ENCODE measurements at regions not wholly inside any gene's neighbourhood (a gene's known extent, or its start where the extent isn't known, plus 50 kb on each side); places are given as distances from the start of the nearest gene placed in this dataset.

DNA sequence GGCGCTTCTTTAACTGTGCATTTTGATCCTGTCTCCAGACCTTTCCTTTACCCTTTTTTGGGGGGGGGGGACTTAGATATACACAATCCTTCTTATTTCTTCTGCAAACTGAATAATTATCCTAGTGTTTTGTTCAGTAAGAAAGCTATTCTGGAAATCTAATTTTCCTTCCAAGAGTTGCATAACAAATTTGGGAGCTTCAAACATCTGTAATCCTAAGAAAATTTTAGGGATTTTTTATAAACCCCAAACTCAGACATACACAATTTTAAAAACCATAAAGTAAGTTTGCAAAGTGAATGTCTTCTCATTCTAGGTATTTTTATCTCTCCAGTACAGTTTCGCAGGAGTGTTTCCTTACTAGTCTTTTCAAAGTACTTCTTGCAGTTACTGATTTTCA, 182.7 kb upstream of the E2F7 start:
- Histone ChIP-seq H3K4me3 (ENCODE audit: low read depth, low read length) (no peak overlapping the region), H3K36me3 (ENCODE audit: control insufficient read depth in 2 of 2, insufficient read depth in 1 of 2, low read length in 2 of 2) (no peaks in the 10 kb centered on the region), H3K4me1 (ENCODE audit: control insufficient read depth, insufficient read depth, low read length) (no peaks in the 10 kb centered on the region), H3K9me3 (ENCODE audit: control insufficient read depth, insufficient read depth, low read depth, low read length) (no peaks in the 10 kb centered on the region), H3K27ac (ENCODE audit: extremely low read depth, low read depth, low read length) (no peak overlapping the region)
- POLR2A ChIA-PET: no interaction called here
- CTCF ChIA-PET: interaction anchor here (1.0 kb wide), 1 partner anchor 237 kb away, joined by 4 read pairs; no protein-coding TSS in a partner anchor
- no peak for TF ChIP-seq ZBTB7A (tag by site-specific recombination; IDR thresholded peaks at IDR 0.05; ENCODE audit: low read depth)

DNA sequence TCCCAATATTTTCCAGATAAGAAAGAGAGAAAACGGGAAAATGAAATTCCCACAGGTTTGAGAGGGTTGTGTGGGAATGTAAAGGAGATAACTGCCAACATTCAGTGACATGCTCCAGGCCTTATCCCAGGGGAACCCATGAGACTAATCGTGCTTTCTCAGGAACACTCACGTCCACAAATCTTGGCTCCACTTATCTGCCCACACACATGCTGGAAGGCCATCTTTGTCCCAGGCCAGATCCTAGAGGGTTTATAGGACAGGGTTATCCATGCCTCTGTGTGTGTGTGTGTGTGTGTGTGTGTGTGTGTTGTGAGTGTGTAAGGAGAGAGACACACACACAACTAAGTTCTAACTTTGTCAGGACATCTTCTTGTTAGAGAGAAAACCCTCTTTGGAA, 182.2 kb upstream of the E2F7 start:
- TF ChIP-seq ZNF776 (tag by site-specific recombination; IDR thresholded peaks at IDR 0.05; ENCODE audit: borderline replicate concordance) (no peak), GFI1B (tag by site-specific recombination; IDR thresholded peaks at IDR 0.05) (no peak), ZNF350 (tag by site-specific recombination; IDR thresholded peaks at IDR 0.05) (no peak), ZNF335 (tag by site-specific recombination; conservative IDR thresholded peaks at IDR 0.05) (no peak), ZNF211 (tag by site-specific recombination; IDR thresholded peaks at IDR 0.05; ENCODE audit: low read depth) (no peak), KLF16 (tag by site-specific recombination; IDR thresholded peaks at IDR 0.05) (no peak), SP7 (tag by site-specific recombination; IDR thresholded peaks at IDR 0.05) (no peak), ZBTB21 (tag by site-specific recombination; IDR thresholded peaks at IDR 0.05) (no peak), ZNF354C (tag by site-specific recombination; IDR thresholded peaks at IDR 0.05; ENCODE audit: borderline replicate concordance, low read depth) (no peak), ZNF184 (tag by site-specific recombination; IDR thresholded peaks at IDR 0.05) (no peak), ZNF169 (tag by site-specific recombination; IDR thresholded peaks at IDR 0.05) (no peak), ZNF426 (tag by site-specific recombination; IDR thresholded peaks at IDR 0.05) (no peak), ZNF571 (tag by site-specific recombination; IDR thresholded peaks at IDR 0.05) (no peak), ZNF777 (tag by site-specific recombination; IDR thresholded peaks at IDR 0.05; ENCODE audit: borderline replicate concordance) (no peak), ZNF48 (tag by site-specific recombination; IDR thresholded peaks at IDR 0.05) (no peak)
- TF ChIP-seq, protein P1, sequence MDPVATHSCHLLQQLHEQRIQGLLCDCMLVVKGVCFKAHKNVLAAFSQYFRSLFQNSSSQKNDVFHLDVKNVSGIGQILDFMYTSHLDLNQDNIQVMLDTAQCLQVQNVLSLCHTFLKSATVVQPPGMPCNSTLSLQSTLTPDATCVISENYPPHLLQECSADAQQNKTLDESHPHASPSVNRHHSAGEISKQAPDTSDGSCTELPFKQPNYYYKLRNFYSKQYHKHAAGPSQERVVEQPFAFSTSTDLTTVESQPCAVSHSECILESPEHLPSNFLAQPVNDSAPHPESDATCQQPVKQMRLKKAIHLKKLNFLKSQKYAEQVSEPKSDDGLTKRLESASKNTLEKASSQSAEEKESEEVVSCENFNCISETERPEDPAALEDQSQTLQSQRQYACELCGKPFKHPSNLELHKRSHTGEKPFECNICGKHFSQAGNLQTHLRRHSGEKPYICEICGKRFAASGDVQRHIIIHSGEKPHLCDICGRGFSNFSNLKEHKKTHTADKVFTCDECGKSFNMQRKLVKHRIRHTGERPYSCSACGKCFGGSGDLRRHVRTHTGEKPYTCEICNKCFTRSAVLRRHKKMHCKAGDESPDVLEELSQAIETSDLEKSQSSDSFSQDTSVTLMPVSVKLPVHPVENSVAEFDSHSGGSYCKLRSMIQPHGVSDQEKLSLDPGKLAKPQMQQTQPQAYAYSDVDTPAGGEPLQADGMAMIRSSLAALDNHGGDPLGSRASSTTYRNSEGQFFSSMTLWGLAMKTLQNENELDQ (tag by site-specific recombination; IDR thresholded peaks at IDR 0.05; ENCODE audit: low read depth): no peak
- TF ChIP-seq, protein P2, sequence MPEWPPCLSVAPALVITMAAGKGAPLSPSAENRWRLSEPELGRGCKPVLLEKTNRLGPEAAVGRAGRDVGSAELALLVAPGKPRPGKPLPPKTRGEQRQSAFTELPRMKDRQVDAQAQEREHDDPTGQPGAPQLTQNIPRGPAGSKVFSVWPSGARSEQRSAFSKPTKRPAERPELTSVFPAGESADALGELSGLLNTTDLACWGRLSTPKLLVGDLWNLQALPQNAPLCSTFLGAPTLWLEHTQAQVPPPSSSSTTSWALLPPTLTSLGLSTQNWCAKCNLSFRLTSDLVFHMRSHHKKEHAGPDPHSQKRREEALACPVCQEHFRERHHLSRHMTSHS (tag by site-specific recombination; IDR thresholded peaks at IDR 0.05): no peak
- POLR2A ChIA-PET: no interaction called here
- CTCF ChIA-PET: no interaction called here
- Histone ChIP-seq H3K4me1 (ENCODE audit: control insufficient read depth, insufficient read depth, low read length) (no peaks in the 10 kb centered on the region), H3K4me3 (ENCODE audit: low read depth, low read length) (no peak overlapping the region), H3K9me3 (ENCODE audit: control insufficient read depth, insufficient read depth, low read depth, low read length) (no peaks in the 10 kb centered on the region), H3K36me3 (ENCODE audit: control insufficient read depth in 2 of 2, insufficient read depth in 1 of 2, low read length in 2 of 2) (no peaks in the 10 kb centered on the region), H3K27ac (ENCODE audit: extremely low read depth, low read depth, low read length) (no peak overlapping the region)

DNA sequence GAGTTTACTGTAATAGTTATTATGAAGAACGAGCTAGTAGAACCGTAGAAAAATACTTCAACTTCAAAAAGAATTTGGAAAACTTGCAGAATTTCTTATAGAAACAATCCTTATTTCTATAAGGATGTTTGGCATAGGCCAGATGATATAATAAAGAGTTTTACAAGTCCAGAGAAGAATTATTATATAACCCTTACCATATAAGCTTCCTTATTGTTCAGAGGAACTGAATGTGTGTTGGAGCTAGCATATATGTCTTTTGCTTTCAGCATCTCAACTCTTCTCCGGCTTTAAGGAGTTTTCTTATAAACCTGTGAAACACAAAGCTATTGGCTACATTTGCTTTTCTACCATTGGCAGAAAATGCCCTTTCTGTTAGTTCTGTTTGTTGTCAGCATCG, 178.0 kb upstream of the E2F7 start:
- no peaks in the 10 kb centered on the region for H3K4me1 ChIP-seq (ENCODE audit: control insufficient read depth, insufficient read depth, low read length)
- H3K27ac ChIP-seq (ENCODE audit: extremely low read depth, low read depth, low read length): no peak overlapping the region
- TF ChIP-seq, protein P3, sequence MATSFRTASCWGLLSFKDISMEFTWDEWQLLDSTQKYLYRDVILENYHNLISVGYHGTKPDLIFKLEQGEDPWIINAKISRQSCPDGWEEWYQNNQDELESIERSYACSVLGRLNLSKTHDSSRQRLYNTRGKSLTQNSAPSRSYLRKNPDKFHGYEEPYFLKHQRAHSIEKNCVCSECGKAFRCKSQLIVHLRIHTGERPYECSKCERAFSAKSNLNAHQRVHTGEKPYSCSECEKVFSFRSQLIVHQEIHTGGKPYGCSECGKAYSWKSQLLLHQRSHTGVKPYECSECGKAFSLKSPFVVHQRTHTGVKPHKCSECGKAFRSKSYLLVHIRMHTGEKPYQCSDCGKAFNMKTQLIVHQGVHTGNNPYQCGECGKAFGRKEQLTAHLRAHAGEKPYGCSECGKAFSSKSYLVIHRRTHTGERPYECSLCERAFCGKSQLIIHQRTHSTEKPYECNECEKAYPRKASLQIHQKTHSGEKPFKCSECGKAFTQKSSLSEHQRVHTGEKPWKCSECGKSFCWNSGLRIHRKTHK (tag by site-specific recombination; IDR thresholded peaks at IDR 0.05): no peak
- TF ChIP-seq ZNF433 (tag by site-specific recombination; IDR thresholded peaks at IDR 0.05; ENCODE audit: low read depth): no peak
- TF ChIP-seq, protein P4, sequence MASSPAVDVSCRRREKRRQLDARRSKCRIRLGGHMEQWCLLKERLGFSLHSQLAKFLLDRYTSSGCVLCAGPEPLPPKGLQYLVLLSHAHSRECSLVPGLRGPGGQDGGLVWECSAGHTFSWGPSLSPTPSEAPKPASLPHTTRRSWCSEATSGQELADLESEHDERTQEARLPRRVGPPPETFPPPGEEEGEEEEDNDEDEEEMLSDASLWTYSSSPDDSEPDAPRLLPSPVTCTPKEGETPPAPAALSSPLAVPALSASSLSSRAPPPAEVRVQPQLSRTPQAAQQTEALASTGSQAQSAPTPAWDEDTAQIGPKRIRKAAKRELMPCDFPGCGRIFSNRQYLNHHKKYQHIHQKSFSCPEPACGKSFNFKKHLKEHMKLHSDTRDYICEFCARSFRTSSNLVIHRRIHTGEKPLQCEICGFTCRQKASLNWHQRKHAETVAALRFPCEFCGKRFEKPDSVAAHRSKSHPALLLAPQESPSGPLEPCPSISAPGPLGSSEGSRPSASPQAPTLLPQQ (tag by site-specific recombination; IDR thresholded peaks at IDR 0.05): no peak
- TF ChIP-seq, protein P5, sequence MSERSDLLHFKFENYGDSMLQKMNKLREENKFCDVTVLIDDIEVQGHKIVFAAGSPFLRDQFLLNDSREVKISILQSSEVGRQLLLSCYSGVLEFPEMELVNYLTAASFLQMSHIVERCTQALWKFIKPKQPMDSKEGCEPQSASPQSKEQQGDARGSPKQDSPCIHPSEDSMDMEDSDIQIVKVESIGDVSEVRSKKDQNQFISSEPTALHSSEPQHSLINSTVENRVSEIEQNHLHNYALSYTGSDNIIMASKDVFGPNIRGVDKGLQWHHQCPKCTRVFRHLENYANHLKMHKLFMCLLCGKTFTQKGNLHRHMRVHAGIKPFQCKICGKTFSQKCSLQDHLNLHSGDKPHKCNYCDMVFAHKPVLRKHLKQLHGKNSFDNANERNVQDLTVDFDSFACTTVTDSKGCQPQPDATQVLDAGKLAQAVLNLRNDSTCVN (tag by site-specific recombination; optimal IDR thresholded peaks at IDR 0.05): no peak
- TF ChIP-seq, protein P6, sequence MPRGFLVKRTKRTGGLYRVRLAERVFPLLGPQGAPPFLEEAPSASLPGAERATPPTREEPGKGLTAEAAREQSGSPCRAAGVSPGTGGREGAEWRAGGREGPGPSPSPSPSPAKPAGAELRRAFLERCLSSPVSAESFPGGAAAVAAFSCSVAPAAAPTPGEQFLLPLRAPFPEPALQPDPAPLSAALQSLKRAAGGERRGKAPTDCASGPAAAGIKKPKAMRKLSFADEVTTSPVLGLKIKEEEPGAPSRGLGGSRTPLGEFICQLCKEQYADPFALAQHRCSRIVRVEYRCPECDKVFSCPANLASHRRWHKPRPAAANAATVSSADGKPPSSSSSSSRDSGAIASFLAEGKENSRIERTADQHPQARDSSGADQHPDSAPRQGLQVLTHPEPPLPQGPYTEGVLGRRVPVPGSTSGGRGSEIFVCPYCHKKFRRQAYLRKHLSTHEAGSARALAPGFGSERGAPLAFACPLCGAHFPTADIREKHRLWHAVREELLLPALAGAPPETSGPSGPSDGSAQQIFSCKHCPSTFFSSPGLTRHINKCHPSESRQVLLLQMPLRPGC (tag by site-specific recombination; IDR thresholded peaks at IDR 0.05): no peak

More for the DNA sequence above, 178.0 kb upstream of the E2F7 start:
- ChIA-PET CTCF (interaction anchor here (0.6 kb wide), 1 partner anchor 141 kb away, joined by 3 read pairs; no protein-coding TSS in a partner anchor), POLR2A (no interaction called here)
- Histone ChIP-seq H3K9me3 (ENCODE audit: control insufficient read depth, insufficient read depth, low read depth, low read length) (no peaks in the 10 kb centered on the region), H3K4me3 (ENCODE audit: low read depth, low read length) (no peak overlapping the region), H3K36me3 (ENCODE audit: control insufficient read depth in 2 of 2, insufficient read depth in 1 of 2, low read length in 2 of 2) (no peaks in the 10 kb centered on the region)

All from HEK293 (cell line).